ENCODE measurements at regions not wholly inside any gene's neighbourhood (a gene's known extent, or its start where the extent isn't known, plus 50 kb on each side); places are given as distances from the start of the nearest gene placed in this dataset.

GRCh38 chr2:220669324-220669723 is 902.8 kb downstream of the EPHA4 start:
- Histone ChIP-seq H3K9me3 (ENCODE audit: control insufficient read depth, insufficient read depth, low read depth, low read length) (no peaks in the 10 kb centered on the region), H3K4me1 (ENCODE audit: control insufficient read depth, insufficient read depth, low read length) (no peaks in the 10 kb centered on the region), H3K36me3 (ENCODE audit: control insufficient read depth in 2 of 2, insufficient read depth in 1 of 2, low read length in 2 of 2) (no peaks in the 10 kb centered on the region), H3K27ac (ENCODE audit: extremely low read depth, low read depth, low read length) (no peak overlapping the region), H3K4me3 (ENCODE audit: low read depth, low read length) (no peak overlapping the region)
- ChIA-PET POLR2A (no interaction called here), CTCF (no interaction called here)
- TF ChIP-seq ZNF133 (tag by site-specific recombination; IDR thresholded peaks at IDR 0.05) (peak; percentile 93), ZNF747 (tag by site-specific recombination; IDR thresholded peaks at IDR 0.05) (no peak)

- H3K27ac ChIP-seq (ENCODE audit: extremely low read depth, low read depth, low read length), result no peak overlapping the region
- H3K36me3 ChIP-seq (ENCODE audit: control insufficient read depth in 2 of 2, insufficient read depth in 1 of 2, low read length in 2 of 2), result no peaks in the 10 kb centered on the region
- H3K4me3 ChIP-seq (ENCODE audit: low read depth, low read length), result no peak overlapping the region
- ChIA-PET CTCF (interaction anchor here (0.9 kb wide), 1 partner anchor 18 kb away, joined by 4 read pairs; no protein-coding TSS in a partner anchor), POLR2A (no interaction called here)
- H3K4me1 ChIP-seq (ENCODE audit: control insufficient read depth, insufficient read depth, low read length), result no peaks in the 10 kb centered on the region
- H3K9me3 ChIP-seq (ENCODE audit: control insufficient read depth, insufficient read depth, low read depth, low read length), result no peaks in the 10 kb centered on the region
- no peak for TF ChIP-seq ZNF776 (tag by site-specific recombination; IDR thresholded peaks at IDR 0.05; ENCODE audit: borderline replicate concordance)
- TF ChIP-seq ZNF18 (tag by site-specific recombination; IDR thresholded peaks at IDR 0.05), result peak; percentile 66; the same call in 1 of the 2 replicates
- TF ChIP-seq, protein P1, sequence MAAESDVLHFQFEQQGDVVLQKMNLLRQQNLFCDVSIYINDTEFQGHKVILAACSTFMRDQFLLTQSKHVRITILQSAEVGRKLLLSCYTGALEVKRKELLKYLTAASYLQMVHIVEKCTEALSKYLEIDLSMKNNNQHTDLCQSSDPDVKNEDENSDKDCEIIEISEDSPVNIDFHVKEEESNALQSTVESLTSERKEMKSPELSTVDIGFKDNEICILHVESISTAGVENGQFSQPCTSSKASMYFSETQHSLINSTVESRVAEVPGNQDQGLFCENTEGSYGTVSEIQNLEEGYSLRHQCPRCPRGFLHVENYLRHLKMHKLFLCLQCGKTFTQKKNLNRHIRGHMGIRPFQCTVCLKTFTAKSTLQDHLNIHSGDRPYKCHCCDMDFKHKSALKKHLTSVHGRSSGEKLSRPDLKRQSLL (tag by site-specific recombination; IDR thresholded peaks at IDR 0.05), result no peak
- peak; percentile 37; the same call in 1 of the 2 replicates for TF ChIP-seq GLIS1 (tag by site-specific recombination; IDR thresholded peaks at IDR 0.05)
- TF ChIP-seq ZNF473 (tag by site-specific recombination; IDR thresholded peaks at IDR 0.05), result no peak
- no peak for TF ChIP-seq ZNF114 (tag by site-specific recombination; IDR thresholded peaks at IDR 0.05)
- TF ChIP-seq, protein P2, sequence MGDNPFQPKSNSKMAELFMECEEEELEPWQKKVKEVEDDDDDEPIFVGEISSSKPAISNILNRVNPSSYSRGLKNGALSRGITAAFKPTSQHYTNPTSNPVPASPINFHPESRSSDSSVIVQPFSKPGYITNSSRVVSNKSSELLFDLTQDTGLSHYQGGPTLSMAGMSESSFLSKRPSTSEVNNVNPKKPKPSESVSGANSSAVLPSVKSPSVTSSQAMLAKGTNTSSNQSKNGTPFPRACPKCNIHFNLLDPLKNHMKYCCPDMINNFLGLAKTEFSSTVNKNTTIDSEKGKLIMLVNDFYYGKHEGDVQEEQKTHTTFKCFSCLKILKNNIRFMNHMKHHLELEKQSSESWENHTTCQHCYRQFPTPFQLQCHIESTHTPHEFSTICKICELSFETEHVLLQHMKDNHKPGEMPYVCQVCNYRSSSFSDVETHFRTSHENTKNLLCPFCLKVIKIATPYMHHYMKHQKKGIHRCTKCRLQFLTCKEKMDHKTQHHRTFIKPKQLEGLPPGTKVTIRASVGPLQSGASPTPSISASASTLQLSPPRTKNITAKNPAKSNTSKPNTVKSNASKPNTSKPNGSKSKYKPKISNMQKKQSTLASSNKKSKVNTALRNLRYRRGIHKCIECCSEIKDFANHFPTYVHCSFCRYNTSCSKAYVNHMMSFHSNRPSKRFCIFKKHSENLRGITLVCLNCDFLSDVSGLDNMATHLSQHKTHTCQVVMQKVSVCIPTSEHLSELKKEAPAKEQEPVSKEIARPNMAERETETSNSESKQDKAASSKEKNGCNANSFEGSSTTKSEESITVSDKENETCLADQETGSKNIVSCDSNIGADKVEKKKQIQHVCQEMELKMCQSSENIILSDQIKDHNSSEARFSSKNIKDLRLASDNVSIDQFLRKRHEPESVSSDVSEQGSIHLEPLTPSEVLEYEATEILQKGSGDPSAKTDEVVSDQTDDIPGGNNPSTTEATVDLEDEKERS (tag by site-specific recombination; IDR thresholded peaks at IDR 0.05), result no peak
- no peak for TF ChIP-seq KLF10 (tag by site-specific recombination; IDR thresholded peaks at IDR 0.05)
- TF ChIP-seq ZNF155 (tag by site-specific recombination; IDR thresholded peaks at IDR 0.05), result no peak
- no peak for TF ChIP-seq ZNF768 (tag by site-specific recombination; IDR thresholded peaks at IDR 0.05)
- TF ChIP-seq, protein P3, sequence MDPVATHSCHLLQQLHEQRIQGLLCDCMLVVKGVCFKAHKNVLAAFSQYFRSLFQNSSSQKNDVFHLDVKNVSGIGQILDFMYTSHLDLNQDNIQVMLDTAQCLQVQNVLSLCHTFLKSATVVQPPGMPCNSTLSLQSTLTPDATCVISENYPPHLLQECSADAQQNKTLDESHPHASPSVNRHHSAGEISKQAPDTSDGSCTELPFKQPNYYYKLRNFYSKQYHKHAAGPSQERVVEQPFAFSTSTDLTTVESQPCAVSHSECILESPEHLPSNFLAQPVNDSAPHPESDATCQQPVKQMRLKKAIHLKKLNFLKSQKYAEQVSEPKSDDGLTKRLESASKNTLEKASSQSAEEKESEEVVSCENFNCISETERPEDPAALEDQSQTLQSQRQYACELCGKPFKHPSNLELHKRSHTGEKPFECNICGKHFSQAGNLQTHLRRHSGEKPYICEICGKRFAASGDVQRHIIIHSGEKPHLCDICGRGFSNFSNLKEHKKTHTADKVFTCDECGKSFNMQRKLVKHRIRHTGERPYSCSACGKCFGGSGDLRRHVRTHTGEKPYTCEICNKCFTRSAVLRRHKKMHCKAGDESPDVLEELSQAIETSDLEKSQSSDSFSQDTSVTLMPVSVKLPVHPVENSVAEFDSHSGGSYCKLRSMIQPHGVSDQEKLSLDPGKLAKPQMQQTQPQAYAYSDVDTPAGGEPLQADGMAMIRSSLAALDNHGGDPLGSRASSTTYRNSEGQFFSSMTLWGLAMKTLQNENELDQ (tag by site-specific recombination; IDR thresholded peaks at IDR 0.05; ENCODE audit: low read depth), result no peak
- TF ChIP-seq, protein P4, sequence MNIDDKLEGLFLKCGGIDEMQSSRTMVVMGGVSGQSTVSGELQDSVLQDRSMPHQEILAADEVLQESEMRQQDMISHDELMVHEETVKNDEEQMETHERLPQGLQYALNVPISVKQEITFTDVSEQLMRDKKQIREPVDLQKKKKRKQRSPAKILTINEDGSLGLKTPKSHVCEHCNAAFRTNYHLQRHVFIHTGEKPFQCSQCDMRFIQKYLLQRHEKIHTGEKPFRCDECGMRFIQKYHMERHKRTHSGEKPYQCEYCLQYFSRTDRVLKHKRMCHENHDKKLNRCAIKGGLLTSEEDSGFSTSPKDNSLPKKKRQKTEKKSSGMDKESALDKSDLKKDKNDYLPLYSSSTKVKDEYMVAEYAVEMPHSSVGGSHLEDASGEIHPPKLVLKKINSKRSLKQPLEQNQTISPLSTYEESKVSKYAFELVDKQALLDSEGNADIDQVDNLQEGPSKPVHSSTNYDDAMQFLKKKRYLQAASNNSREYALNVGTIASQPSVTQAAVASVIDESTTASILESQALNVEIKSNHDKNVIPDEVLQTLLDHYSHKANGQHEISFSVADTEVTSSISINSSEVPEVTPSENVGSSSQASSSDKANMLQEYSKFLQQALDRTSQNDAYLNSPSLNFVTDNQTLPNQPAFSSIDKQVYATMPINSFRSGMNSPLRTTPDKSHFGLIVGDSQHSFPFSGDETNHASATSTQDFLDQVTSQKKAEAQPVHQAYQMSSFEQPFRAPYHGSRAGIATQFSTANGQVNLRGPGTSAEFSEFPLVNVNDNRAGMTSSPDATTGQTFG (tag by site-specific recombination; IDR thresholded peaks at IDR 0.05; ENCODE audit: borderline replicate concordance), result no peak
- TF ChIP-seq SALL2 (tag by site-specific recombination; IDR thresholded peaks at IDR 0.05; ENCODE audit: borderline replicate concordance), result no peak
These were observed 901.6 kb downstream of the EPHA4 start for GRCh38 chr2:220670511-220670910.
